Hepatocyte (in vitro differentiated cells): ENCODE measurements at regions not wholly inside any gene's neighbourhood (a gene's known extent, or its start where the extent isn't known, plus 50 kb on each side); places are given as distances from the start of the nearest gene placed in this dataset.

ENCODE experiments used
- CTCF ChIP-seq: fragments of 200-600 bp; sonication (generic); IDR thresholded peaks from 2 replicates; pipeline ENCODE4 v1.5.1; 2016; ENCODE audit warnings: antibody characterized with exemption, mild to moderate bottlenecking; ENCODE audit not compliant: poor library complexity
- EZH2 ChIP-seq: fragments of 200-600 bp; sonication (generic); IDR thresholded peaks from 2 replicates; pipeline ENCODE4 v1.6.1; 2016; ENCODE audit warnings: antibody characterized with exemption, mild to moderate bottlenecking, borderline replicate concordance

DNA sequence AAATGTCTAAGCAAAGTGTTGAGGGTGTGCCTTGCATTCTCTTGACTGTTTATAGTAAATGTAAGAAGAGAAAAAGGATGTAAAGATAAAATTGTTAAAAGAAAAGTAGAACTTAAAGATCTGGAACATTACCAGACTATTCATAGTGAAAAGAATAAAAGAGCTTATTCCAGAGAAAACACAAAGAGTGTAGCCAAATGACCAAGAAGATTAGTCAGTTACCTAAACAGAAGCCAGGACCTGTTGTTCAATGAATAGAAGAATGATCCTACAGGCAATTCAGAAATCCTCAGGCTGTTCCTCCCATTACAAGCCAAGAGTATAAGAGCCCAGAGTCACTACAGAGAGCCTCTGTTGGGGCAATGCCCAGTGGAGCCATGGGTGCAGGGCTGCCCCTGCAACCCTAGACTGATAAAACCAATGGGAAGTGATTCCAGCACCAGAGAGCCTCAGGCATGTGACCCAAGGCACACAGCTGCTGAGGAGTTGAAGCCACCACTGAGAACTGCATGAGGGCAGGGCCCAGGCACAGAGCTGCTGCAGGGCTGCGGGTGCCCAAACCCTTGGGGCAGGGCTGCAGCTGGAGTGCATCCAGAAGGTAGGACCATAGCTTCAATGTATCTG, 91.1 kb upstream of the SLC38A4 start:
- TF ChIP-seq EZH2 (no peak), CTCF (no peak)
